ENCODE measurements at regions not wholly inside any gene's neighbourhood (a gene's known extent, or its start where the extent isn't known, plus 50 kb on each side); places are given as distances from the start of the nearest gene placed in this dataset.

DNA sequence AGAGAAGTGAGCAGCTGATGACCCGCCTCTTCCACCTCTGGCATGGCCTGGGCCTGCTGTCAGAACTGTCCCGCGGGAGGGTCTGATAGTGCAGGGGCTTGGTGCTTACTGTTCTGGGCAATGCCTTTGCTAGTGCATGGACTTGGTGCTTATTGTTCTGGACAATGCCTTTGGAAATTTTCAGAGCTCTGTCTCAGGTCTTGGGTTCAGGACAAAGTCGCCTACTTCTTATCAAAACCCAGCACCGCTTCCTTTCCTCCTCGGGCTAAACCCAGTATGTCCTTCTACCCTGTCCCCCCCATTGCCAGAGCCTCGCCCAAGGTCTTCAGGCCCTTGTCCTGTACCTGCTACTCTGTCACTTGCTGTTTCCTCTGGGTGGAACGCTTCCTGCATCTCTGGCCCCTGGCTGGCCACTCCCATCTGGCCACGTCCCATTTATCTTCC is 149.6 kb downstream of the ACKR3 start:
- DNase-seq, result no peak

DNA sequence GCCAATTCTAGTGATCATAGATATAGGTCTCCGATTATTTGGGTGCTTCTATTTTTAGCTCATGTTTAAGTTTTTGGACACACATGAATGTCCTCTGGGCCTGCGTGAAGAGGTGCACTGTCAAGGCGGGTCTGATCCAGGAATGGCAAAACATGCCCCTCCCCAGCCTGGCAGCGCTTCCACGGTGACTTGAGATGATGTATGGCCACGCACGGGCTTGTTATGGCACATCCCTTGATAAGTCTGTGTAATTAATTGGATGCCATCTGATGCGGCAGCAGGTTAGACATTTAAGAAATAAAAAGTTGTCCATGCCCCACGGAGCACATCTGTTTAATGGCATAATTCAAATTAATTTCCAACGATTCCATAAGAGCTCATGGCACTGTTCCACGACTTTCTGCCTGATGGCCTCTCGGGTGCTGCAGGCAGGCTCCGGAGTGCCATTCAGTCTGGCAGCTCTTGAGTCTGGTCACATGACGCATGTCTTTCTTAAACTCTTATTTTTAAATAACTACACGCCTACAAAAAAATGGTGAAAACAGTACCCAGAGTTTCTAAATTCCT is 151.4 kb downstream of the ACKR3 start:
- no peak for DNase-seq

DNA sequence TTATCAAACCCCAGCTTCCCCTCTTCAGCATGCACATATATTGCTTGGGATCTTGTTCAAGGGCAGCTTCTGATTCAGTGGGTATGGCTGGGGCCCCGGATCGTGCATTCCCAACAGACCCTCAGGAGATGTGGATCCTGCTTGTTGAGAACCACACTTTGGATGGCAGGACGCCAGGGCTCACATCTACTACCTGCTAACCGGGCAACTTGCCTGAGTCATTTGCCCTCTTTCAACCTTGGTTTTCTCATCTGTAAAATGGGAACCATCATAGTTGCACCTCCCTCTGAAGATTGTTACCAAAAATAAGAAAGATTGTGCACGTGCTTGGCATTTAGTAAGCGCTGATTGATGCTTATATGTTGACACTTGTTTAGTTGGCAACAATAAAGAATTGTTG is 154.6 kb downstream of the ACKR3 start:
- no peak for DNase-seq

DNA sequence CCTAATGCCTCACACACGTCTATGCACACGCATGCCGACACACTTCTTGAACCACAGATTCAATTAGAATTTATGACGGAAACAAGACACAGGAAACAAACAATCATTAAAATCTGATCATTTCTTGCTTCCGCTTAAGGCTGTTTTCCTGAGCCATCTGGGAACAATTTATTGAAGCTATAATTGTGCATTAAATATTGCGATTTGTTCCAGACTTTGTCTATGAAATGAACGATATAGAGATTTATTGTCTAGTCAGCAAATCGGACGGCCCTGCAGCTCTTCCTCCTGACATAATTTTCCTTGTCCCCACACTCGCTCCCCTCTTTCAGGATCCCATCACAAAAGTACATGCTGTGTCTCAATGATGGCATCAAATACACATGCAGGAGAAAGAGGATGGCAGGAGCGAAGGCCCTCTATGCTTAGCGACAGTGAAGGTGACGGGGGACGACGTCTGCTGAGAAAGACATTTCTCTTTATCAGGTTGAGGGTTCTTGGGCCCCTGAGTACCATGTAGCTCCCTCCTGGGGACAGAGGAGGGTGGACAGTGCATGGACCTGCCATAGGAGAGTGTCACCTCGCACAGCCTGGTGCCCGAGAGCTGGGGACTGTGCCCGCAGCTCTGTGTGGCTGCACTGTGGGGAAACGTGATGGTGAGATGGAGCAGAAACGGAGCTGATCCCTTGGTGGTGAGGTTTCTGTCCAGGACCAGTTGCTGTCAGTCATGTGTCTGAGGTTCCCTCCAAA is 157.3 kb downstream of the ACKR3 start:
- no peak for DNase-seq

DNA sequence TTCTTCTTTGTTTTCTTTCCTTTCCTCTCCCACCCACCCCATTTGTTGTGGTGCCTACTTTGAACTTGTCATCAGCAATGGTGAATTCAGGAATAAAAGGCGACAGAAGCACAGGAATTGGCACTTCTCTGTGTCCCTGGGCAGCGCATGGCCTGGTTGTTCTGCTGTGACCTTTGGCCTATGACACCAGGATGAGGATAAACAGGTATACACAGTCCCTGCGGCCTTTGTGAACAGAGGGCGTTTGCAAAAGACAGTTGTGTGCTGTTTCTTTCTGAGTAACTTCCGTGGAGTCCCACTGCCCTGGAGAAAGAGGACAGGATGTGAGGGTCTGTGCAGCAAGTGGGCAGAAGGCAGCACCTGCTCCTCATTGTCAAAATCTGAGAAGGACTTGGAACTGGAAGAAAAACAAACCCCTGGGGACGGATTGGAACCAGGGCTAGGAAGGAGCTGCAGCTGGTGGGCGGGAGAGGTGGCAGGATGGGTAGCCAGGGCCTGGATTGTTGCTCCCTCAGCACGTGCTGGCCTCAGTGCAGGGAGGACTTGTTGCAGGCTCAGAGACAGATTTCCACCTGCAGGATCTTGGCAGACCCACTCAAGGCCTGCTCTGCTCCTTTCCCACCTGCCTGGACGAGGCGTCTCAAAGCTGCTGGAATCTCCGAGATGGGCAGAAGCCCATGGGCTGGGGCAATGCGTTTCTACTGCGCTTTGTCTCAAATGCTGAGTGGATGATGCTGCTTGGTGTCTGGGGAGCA is 159.5 kb downstream of the ACKR3 start:
- DNase-seq, result no peak

DNA sequence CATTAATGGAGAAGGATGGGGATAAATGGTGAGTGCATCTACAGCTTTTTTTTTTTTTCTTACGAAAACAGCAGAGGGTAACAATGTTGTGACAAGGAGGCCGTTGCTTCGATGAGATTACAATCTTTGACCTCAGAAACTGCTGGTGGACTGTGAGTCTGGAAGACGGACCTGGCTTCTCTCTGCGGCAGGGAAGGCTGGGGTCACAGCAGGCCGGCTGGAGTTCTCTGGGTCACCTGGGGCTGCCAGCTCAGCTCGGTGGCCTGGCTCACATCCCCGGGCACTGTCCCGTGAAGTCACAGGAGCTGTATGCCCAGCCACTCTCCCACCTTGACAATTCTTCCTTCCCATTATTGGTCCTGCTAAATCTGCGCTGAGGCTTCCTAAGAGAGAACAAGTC is 160.8 kb downstream of the ACKR3 start:
- DNase-seq, result no peak

DNA sequence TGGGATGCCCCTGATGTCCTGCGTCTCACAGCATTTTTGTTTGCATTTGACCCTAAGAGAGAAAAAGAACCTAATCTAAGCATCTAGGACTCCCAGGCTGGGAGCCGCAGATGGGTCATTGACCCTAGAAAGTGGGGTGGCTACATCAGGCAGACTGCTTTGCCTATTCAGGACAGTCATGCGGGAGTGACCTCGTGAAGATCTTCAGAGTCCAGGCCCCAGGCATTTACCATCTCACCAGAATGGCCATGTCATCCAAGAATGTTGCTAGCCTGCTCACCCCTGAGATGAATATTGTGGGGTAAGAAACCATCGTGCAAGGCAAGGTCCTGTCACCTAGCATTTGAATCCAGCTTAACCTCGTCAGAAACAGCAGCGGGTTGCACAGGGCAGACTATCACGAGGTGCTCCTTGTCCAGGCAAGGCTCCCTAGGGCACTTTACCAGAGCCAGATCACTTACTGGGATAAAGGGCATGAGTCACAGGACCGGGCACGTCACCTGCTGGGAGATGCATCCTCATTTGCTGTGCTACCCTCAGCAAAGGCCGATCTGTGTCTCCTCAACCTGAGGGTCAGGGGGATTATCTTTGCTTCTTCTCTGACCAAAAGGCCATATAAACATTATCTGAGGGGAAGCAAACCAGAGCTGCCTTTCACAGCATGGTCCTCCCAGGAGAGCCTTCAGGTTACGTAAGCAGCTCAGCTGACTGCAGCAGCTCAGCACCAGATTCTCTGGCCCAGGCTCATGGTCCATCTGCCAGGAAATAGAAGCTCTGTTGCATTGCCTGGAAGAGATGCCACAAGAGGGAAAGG is 162.3 kb downstream of the ACKR3 start:
- DNase-seq, result no peak

DNA sequence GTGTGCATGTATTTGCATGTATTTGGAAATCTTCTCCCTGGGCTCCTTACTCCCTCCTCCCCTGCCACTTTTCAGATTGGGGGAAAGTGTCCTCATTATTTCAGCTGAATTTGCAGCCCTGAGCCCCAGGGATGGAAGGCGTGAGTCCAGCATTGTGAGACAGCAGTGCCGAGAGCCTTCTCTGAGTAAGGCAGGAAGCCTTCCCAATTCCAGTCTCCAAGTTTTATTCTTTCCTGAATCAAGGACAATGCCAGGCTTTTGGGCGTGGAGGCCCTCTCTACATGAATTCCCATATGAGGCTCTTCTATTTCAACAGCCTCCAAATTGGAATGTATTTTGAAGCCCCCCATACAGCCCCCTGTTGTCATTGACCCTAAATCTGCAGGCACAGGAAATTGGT is 163.5 kb downstream of the ACKR3 start:
- no peak for DNase-seq

DNA sequence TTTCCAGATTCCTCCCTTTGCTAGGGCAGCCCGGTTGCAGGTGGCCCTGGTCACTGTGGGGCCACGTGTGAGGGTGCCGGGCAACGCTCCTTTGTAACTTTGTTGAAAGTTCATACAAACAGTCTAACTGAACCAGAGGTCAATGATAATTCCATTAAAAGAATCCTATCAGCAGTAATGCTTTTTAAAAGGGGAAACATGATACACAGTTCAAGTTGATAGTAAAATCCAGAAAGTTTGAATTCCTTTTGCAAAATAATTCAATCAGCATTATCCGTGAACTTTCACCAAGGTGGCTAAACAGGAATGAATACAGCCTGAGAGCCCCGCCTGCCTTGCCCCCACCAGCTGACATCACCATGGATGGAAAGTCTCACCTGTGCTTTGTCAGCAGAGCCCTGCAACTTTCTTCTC is 166.2 kb downstream of the ACKR3 start:
- DNase-seq, result no peak

DNA sequence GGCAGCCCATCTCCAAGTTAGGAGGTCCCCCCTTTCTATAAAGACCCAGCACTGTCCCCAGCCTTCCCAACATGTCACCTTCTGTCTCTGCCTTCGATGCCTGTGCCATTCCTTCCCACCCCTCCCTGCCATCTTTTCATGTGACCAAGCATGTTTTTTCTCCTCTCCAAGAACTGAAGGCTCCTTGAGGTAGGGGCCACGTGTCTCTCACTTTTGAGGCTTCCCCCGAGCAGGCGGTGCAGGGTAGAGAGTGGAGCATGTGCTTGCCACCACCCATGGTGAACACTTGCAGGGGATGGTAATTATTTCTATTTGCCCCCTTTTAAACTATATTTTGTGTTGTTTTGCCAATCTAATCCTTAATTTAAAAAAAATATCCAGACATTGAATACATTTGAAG is 168.4 kb downstream of the ACKR3 start:
- DNase-seq, result no peak

DNA sequence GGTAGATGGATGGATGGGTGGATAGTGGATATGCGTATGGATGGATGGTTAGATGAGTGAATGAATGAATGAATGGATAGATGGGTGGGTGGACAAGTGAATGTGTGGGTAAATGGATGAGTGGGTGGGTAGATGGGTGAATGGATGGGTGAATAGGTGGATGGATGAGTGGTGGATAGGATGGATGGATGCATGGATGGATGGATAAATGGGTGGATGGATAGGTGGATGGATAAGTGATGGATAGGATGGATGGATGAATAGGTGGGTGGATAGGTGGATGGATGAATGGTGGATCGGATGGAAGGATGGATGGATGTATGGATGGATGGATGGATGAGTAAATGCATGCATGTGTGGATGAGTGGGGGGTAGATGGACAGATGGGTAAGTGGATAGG is 169.3 kb downstream of the ACKR3 start:
- DNase-seq, result no peak

DNA sequence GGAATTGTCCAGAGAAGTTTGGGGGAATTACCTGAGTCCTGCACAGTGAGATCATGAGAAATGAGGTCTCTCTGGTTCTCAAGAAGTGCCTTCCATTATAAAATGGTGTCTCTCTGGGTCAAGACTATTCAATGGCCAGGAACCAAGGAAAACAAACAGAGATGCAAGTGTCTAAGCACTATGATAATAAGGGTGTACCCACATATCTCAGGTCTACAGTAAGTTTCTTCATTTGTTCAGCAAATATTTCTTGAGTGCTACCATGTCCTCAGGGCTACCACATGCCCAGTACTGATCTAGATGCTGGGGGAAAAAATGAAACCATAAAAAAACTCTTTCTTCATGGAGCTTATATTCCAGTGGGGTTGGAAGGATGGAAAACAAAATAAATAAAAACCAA is 170.0 kb downstream of the ACKR3 start:
- no peak for DNase-seq

DNA sequence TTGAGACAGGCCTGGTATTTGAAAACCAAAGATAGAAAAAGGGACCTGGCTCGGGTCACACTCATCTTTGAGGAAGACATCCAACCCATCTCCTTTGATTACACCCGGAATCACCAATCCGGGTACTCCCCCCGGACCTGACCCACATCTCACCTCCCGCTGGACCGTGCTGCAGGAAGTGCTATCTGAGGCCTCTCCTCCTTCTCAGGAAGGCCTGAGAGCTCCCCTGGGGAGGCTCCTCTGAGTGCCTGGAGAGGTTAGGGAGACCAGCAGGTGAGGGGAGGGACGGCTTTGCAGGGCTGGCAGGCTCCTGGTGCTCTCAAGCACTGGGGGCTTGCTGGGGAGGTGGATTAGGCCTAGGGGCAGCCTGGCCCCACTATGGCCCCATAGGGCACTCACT is 170.9 kb downstream of the ACKR3 start:
- no peak for DNase-seq

DNA sequence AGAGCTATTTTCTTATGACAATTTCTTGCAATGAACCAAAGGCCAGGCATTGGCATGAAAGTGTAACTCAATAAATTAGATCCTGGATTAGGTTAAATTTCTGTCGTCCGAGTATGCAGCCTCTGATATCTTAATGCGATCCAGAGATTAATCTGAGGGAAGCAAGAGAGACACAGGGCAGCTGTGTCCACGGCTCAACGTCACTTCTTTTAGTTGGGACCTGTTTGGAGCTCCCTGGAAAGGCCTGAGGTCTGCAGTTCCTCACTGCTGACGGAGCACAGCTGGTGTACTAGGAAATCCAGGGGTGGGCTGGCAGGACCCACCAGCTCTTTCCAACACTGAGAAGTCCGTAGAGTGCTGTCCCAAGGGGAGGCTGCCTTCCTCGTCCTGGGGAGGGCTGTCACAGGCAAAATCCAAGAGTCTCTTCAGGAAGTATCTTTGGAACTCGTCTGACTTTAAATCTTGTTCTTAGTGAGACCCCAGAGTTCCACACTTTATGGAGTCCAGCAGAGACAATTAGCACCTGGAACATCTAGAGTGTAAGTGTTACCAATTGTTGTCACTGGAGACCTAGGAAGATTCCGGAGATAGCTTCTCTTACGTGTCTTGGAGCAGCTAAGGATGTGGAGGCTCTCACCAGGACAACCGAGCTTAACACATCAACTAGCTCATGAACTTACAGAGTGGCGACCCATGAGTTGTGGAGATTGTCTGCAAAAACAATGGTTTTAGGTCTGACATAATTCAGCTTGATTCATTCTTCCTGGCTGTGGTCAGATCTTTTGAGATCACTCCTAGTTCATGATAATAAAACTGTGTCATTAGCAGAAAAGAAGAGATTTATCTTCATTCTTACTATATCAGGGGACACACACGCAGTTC is 173.7 kb downstream of the ACKR3 start:
- no peak for DNase-seq

DNA sequence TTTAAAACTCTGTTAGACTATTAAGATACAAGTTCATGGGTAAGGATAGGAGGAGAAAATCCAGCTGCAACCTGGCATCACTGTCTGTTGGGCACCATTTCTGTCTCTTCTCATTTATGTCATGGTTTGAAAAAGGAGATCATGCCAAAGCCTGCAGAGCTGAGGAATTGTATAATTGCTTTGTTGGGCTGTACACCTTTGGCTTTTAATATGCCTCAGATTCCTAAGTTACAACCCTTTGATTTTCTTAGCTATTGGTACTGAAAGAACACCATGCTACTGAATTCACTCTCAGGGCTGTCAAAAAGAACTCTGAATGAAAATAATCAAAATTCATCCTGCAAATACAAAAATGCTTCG is 174.3 kb downstream of the ACKR3 start:
- no peak for DNase-seq

DNA sequence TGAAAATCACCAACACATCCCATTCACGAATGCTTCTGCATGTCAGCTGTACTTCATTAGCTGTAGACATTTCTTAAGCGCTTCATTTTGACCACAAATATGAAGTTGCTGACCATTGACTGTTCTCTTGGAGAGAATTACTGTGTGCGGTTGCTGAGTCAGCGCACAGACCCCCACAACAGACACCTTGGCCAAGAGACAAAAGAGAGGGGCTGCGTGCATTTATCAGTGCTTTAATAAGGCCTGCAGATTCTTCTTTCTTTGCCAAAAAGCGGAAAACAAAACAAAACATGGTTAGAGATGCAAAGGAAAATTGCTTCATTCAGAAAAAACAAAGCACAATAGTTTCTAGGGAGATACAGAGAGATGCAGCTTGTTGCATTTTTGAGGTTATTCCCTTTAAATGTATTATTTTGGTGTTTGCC is 174.7 kb downstream of the ACKR3 start:
- DNase-seq, result no peak

DNA sequence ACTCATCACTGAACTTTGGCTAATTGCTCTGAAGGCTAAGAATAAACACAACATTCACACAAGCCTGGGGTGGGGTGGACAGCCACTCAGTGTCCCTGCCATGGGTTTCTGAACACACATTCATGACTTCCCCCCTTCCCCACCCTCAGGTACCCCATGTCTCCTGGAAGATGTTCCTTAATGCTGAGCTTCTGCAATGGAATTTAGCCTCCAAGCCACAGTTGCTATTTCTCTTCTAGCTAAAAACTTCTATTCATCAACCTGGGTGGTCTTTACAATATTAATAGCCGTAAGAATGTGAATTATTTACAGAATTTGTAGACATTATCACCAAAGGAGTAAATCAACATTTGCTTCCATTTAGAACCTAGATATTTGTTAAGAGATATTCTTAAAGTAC is 175.1 kb downstream of the ACKR3 start:
- DNase-seq, result no peak

DNA sequence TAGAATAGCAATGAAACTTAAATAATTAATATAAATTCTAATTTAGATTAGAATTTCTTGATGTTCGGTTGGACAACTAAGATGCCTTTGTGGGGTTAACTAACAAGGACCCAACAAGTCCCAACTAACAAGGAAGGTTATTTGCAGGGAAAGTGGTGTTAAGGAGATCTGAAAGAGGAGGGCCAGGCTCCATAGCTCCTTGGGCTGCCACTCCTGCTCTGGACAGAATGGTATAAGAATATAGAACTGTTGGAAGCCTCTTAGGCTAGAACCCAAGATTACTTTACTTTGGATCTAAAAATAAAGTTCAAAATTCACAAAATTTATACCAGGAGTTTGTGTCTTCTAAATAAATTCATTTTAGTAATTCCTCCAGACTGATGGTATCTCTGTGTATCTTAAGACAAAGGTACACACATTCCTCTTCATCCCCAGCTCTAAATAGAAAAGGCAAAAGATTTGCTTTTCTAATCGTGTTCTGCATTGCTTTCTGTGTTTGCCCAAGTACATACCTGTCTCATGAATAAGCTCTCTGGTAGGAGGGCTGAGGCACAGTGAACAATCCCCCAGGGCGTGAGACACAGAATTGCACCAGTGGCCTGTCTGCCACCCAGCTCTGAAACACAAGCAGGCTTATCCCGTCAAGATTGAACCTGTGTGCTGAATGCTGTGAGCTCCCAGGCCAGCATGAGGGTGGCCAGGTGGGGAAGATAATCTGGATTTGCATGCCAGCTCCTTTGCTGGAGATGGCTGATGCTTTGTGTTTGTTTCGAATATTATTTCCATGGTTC is 176.0 kb downstream of the ACKR3 start:
- DNase-seq, result no peak

DNA sequence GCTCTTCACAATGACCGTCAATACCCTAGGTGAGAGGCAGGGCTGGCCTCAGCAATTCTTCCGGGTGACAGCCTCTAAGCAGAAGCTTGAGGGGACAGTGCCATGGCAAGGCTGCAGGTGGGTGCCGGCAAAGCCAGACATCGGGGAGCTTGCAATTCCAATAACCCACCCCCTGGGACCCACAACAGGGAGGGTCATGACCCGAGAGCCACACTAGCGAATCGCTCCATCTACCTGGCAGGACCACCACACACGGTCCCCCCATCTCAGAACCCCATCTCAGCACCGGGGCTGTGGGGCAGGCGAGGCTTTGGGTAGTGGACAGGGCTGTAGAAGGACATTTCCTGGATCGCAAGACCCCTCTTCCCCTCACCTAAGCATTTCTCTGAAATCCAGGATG is 177.2 kb downstream of the ACKR3 start:
- DNase-seq, result no peak

DNA sequence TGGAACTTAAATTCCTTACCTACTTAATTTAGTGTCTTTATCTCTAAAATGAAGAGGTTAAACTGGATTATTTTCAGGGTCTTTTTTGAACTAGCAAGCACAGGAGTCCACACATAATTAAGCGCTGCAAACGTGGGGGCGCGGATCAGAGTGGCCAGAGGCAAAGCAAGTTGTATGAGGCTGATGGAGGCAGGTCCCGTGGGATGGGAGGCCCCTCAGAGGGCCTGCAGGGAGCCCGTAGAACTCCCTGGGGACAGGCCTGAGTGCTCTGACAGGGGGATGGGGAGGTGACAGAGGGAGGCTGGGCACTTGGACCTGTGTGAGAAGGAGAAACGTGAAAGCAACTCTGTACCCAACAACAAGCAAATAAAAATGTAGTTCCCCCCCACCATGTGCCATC is 177.8 kb downstream of the ACKR3 start:
- DNase-seq, result no peak

DNA sequence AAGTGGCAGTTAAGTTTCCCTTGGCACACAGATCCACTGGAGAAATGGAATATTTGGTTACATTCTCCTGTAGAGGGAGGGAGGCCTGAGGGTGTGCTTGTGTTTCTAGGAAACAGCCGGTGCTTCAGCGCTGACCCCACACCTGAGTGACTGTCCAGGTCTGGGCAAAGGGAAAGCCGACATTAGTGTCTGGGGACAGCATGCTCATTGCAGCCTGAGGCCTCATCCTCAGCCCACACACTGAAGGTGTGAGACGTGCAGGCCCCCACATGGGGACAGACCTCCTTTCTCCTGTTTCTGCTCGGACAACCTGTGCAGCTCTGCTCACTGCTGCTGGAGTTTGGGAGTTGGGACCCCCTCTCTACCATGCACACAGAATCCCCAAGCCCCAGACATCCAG is 178.3 kb downstream of the ACKR3 start:
- no peak for DNase-seq

DNA sequence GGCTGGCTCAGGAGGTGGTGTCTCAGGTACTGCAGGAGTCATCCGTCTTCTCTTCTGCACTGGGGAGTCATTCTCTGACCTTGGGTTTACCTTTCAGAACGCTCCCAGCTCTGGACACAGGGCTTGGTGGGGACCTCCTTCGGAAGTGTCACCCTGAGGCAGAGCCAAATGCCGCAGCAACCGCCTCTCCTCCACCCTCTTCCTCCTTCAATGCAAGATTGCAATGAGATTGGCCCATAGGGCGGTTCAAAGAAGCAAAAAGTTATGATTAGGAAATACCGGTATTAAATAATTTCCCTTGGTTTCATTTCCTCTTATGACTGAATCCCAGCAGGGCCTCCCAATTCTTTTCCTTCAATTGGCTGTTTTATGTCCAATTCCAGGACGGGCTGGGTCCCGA is 178.8 kb downstream of the ACKR3 start:
- DNase-seq, result no peak
